ENCODE measurements at regions not wholly inside any gene's neighbourhood (a gene's known extent, or its start where the extent isn't known, plus 50 kb on each side); places are given as distances from the start of the nearest gene placed in this dataset.
"Not testable (repeated sequence)": the region's sequence is repeated elsewhere in the genome, so short reads cannot be mapped to it uniquely, and the experiment has no call there.

DNA sequence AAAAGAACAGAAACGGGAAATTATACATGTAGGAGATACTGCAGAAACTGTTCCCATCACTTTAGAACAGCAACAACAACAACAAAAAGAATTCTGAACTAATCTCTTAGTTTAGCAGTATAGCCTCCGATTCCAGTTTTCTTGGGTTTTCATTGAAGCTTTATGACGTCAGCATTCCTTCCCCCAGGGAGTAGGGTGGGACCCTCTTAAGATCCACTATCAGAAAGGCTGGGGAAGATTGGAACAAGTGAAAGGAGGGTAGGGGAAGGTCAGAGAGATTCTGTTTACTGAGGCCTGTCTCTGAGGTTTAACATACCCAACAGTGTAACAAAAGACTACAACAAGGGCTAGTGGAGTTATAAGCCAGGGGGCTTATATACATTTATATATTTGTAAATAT is 121.4 kb upstream of the OLFM3 start:
- DNase-seq (no peak), ATAC-seq (no peak)
- no peak overlapping the region for H3K4me3 Mint-ChIP-seq
- no peaks in the 10 kb centered on the region for H3K4me1 Mint-ChIP-seq
- CTCF ChIA-PET: no interaction called here
- no peaks in the 10 kb centered on the region for H3K36me3 Mint-ChIP-seq
- H3K9me3 Mint-ChIP-seq (ENCODE audit: low read depth): peaks cover 3% of the 10 kb centered on the region
- H3K27me3 Mint-ChIP-seq: no peaks in the 10 kb centered on the region
- H3K27ac Mint-ChIP-seq: no peak overlapping the region

DNA sequence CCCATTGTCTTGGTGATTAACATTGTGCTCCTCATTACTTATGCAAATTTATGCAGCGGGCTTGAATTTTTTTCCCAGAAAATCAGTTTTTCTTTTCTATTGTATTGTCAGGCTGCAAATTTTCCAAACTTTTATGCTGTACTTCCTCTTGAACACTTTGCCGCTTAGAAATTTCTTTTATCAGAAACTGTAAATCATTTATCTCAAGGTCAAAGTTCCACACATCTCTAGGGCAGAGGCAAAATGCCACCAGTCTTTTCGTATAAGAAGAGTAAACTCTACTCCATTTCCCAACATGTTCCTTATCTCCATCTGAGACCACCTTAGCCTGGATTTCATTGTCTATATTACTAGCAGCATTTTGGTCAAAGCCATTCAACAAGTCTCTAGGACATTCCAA is 113.9 kb upstream of the OLFM3 start:
- Mint-ChIP-seq H3K27ac (no peak overlapping the region), H3K27me3 (no peaks in the 10 kb centered on the region), H3K36me3 (no peaks in the 10 kb centered on the region), H3K4me1 (no peaks in the 10 kb centered on the region), H3K9me3 (ENCODE audit: low read depth) (peaks cover 4% of the 10 kb centered on the region), H3K4me3 (no peak overlapping the region)
- ATAC-seq: no peak
- CTCF ChIA-PET: no interaction called here
- no peak for DNase-seq

DNA sequence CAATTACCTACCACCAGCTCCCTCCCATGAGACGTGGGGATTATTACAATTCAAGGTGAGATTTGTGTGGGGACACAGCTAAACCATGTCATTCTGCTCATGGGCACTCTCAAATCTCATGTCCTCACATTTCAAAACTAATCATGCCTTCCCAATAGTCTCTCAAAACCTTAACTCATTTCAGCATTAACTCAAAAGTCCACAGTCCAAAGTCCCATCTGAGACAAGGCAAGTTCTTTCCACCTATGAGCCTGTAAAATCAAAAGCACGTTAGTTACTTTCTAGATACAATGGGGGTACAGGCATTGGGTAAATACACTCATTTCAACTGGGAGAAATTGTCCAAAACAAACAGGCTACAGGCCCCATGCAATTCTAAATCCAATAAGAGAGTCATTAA is 112.8 kb upstream of the OLFM3 start:
- CTCF ChIA-PET; H3K36me3 Mint-ChIP-seq; DNase-seq; H3K27me3 Mint-ChIP-seq; H3K4me1 Mint-ChIP-seq; ATAC-seq; H3K9me3 Mint-ChIP-seq (ENCODE audit: low read depth); H3K4me3 Mint-ChIP-seq; H3K27ac Mint-ChIP-seq: not testable (repeated sequence)

DNA sequence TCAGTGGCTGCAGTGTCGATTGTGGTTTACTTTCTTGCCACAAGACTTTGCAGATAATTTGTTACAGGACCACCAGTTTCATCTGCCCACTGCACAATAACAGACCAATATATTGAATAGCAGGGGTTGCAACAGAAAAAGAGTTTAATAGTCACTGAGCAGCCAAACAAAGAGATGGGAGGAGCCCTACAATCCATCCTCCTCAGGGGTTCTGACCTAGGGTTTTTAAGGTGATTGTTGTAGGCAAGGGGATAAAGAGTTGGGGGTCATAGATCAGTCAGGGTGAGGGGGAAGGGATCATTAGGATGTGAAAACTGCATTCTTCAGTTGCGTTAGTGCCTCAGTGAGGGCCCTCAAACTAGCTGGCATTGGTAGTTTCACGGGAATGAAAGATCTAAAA is 110.7 kb upstream of the OLFM3 start:
- CTCF ChIA-PET: no interaction called here
- H3K27ac Mint-ChIP-seq: no peak overlapping the region

DNA sequence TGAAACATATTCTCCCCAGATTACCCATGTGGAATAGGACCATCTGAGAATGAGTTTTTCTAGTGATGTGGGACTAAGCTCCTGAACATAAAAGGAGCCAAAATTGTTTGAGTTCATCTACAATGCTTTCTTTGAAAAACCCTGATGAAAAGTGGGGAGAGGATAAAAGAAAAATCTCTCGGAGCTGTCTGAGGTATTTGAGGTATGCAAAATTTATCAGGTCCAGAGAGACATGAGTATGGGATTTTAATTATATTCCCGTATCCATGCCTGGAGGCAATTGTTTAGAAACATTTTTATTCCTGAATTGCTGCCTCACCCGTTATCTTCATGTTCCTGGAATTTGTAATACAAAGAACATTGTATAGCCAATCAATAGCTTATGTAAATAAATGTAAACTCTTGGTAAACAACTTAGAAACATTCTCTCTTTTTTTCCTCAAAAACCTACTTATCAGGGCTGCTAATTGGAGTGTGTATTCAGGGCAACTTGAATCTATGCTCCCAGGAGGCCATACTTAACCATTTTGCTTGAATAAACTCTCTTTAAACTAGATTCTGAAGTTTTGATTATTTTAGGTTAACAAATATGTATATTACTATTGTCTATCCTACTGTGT is 109.3 kb upstream of the OLFM3 start:
- CTCF ChIA-PET: no interaction called here
- H3K27me3 Mint-ChIP-seq: no peaks in the 10 kb centered on the region
- ATAC-seq: no peak

More for the DNA sequence above, 110.7 kb upstream of the OLFM3 start:
- H3K4me3 Mint-ChIP-seq: no peak overlapping the region
- peaks cover 2% of the 10 kb centered on the region for H3K9me3 Mint-ChIP-seq (ENCODE audit: low read depth)
- ATAC-seq (no peak), DNase-seq (no peak)
- no peaks in the 10 kb centered on the region for H3K4me1 Mint-ChIP-seq
- no peaks in the 10 kb centered on the region for H3K36me3 Mint-ChIP-seq
- no peaks in the 10 kb centered on the region for H3K27me3 Mint-ChIP-seq

DNA sequence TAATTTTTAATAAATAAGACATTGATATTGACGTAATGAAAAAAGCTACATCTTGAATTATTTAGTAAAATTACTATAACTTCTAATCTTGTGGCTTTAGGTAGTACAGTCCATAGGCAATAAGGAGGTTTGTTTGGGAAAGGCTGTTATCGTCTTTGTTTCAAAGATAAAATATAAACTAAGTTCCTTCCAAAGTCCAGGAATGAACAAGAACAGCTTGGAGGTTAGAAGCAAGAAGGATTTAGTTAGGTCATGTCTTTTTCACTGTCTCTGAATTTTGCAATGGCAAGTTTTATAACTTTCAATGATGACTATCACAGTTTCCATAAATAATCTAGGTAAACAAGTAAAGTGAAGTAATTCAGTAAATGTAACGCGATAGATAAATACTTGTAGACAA is 106.9 kb upstream of the OLFM3 start:
- no peak for ATAC-seq
- Mint-ChIP-seq H3K27me3 (no peaks in the 10 kb centered on the region), H3K4me1 (no peaks in the 10 kb centered on the region), H3K9me3 (ENCODE audit: low read depth) (peaks cover 2% of the 10 kb centered on the region), H3K27ac (no peak overlapping the region), H3K4me3 (no peak overlapping the region), H3K36me3 (no peaks in the 10 kb centered on the region)
- no peak for DNase-seq
- CTCF ChIA-PET: interaction anchor here (0.8 kb wide), 1 partner anchor 9 kb away, joined by 3 read pairs; no protein-coding TSS in a partner anchor

More for the DNA sequence above, 109.3 kb upstream of the OLFM3 start:
- H3K4me3 Mint-ChIP-seq: no peak overlapping the region
- no peaks in the 10 kb centered on the region for H3K36me3 Mint-ChIP-seq
- H3K27ac Mint-ChIP-seq: no peak overlapping the region
- no peak for DNase-seq
- H3K4me1 Mint-ChIP-seq: no peaks in the 10 kb centered on the region
- H3K9me3 Mint-ChIP-seq (ENCODE audit: low read depth): peaks cover 2% of the 10 kb centered on the region

DNA sequence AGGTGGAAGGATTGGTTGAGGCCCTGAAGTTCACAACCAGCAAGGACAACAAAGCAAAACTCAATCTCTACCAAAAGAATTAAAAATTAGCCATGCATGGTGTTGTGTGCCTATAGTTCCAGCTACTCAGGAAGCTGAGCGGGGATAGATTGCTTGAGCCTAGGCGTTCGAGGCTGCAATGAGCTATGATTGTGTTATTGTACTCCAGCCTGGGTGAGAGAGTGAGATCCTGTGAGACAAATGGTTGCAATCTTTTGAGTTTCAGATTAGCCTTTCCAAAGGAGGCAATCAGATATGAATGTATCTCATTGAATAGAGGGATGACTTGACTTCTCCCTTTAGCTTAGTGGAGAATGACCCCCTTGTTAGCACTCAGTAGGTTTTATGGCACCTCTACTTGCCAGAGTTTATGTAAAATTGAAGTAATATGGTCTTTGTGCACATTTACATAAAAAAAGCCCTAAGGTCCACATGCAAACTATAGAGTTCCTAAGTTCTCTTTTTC is 105.6 kb upstream of the OLFM3 start:
- no peaks in the 10 kb centered on the region for H3K4me1 Mint-ChIP-seq
- H3K36me3 Mint-ChIP-seq: no peaks in the 10 kb centered on the region
- no peaks in the 10 kb centered on the region for H3K9me3 Mint-ChIP-seq (ENCODE audit: low read depth)
- no peak overlapping the region for H3K27ac Mint-ChIP-seq
- DNase-seq (no peak), ATAC-seq (no peak)
- no peaks in the 10 kb centered on the region for H3K27me3 Mint-ChIP-seq
- no peak overlapping the region for H3K4me3 Mint-ChIP-seq
- CTCF ChIA-PET: no interaction called here

DNA sequence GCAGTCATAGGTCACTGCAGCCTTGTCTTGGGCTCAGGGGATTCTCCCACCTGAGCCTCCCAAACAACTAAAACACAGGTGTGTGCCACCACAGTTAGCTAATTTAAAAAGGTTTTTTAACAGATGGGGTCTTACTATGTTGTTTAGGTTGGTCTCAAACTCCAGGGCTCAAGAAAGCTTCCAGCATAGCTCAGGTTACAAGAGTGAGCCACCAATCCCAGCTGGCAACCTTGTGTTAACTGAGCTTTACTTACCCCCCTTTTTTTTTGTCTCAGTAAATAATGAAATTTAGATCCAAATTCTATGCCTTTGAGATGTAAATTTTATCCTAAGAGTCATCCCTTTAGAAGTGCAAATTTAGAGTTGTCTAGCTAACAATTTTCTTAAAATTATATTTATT is 103.9 kb upstream of the OLFM3 start:
- H3K4me3 Mint-ChIP-seq: no peak overlapping the region
- no peak for ATAC-seq
- H3K27me3 Mint-ChIP-seq: no peaks in the 10 kb centered on the region

DNA sequence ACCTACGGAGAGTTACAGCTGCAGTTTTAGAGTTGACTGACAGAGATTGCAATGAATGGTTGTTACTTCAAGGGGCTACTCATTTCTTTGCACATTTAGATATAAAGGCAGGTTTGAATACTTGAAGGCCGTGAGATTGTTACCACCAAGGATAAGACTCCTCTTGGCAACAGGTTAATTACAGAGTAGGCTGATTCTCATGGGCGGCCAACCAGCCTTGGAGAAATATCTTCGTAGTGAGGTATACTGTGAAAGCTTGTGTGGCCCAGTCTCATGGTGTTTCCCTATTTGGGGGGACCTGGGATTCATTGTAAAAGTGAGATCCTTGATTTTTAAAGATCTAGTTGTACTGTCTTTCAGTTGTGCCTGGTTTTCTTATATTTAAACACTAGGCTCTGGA is 103.2 kb upstream of the OLFM3 start:
- H3K4me3 Mint-ChIP-seq: no peak overlapping the region
- no peaks in the 10 kb centered on the region for H3K27me3 Mint-ChIP-seq
- no peak overlapping the region for H3K27ac Mint-ChIP-seq
- no peaks in the 10 kb centered on the region for H3K9me3 Mint-ChIP-seq (ENCODE audit: low read depth)
- CTCF ChIA-PET: no interaction called here
- ATAC-seq (no peak), DNase-seq (no peak)
- H3K4me1 Mint-ChIP-seq: no peaks in the 10 kb centered on the region
- H3K36me3 Mint-ChIP-seq: no peaks in the 10 kb centered on the region

More for the DNA sequence above, 103.9 kb upstream of the OLFM3 start:
- Mint-ChIP-seq H3K4me1 (no peaks in the 10 kb centered on the region), H3K9me3 (ENCODE audit: low read depth) (no peaks in the 10 kb centered on the region), H3K27ac (no peak overlapping the region), H3K36me3 (no peaks in the 10 kb centered on the region)
- CTCF ChIA-PET: no interaction called here
- no peak for DNase-seq

DNA sequence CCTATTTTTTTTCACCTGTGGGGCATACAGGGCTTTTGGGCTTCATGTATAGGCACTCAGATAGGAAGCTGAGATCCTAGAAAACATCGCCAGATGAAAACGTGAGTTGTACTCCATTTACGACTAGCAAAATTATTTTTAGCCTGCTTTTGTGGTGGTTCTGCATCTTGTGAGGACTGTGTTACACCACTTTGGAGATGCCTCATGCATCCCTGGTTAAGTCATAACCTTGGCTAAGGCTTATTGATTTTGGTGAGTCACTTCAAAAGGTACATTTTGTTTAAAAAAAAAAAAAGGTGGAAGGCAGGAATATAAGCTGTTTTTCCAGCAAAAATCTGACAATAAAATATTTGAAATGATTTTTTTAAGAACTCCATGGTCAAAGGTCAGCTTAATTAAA is 101.8 kb upstream of the OLFM3 start:
- Mint-ChIP-seq H3K4me3 (no peak overlapping the region), H3K36me3 (no peaks in the 10 kb centered on the region), H3K9me3 (ENCODE audit: low read depth) (no peaks in the 10 kb centered on the region), H3K4me1 (no peaks in the 10 kb centered on the region), H3K27ac (no peak overlapping the region), H3K27me3 (no peaks in the 10 kb centered on the region)
- CTCF ChIA-PET: no interaction called here
- no peak for ATAC-seq
- DNase-seq: no peak

DNA sequence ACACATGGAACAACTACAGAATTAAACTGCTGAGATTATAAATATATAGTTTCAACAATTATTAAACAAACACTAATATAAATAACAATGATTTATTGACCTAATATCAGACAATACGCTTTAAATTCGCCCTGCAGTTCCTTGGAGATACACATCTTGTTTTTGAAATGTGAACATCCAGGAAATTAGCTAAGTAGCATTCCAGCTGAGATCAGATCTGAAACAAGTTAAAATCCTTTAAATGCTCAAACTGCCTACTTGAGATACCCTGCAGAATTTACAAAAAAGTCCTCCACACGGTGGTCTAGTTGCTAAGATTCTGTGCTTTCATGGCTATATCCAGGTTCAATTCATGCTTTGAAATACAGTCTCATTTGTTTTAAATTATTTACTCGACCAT is 101.4 kb upstream of the OLFM3 start:
- H3K4me3 Mint-ChIP-seq: no peak overlapping the region
- H3K36me3 Mint-ChIP-seq: no peaks in the 10 kb centered on the region
- no peak for ATAC-seq
- no peaks in the 10 kb centered on the region for H3K27me3 Mint-ChIP-seq
- H3K9me3 Mint-ChIP-seq (ENCODE audit: low read depth): no peaks in the 10 kb centered on the region
- DNase-seq: no peak
- CTCF ChIA-PET: no interaction called here
- H3K4me1 Mint-ChIP-seq: no peaks in the 10 kb centered on the region
- H3K27ac Mint-ChIP-seq: no peak overlapping the region

DNA sequence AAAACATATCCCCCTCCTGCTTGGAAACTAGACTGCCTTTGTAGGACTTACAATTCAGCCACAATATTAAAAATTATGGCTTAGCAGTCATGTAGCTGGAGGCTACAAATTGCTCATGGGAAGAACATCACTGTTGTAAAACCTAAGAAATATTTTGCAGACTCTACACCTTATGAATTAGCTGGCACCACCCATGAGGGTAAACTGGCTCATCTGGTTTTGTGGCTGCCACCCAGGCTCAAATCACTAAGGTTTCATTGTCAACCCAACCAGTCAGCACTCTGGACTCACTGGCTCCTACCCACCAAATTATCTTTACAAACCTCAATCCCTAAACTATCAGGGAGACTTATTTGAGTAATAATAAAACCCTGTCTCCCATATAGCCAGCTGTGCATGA is 100.7 kb upstream of the OLFM3 start:
- CTCF ChIA-PET: no interaction called here

DNA sequence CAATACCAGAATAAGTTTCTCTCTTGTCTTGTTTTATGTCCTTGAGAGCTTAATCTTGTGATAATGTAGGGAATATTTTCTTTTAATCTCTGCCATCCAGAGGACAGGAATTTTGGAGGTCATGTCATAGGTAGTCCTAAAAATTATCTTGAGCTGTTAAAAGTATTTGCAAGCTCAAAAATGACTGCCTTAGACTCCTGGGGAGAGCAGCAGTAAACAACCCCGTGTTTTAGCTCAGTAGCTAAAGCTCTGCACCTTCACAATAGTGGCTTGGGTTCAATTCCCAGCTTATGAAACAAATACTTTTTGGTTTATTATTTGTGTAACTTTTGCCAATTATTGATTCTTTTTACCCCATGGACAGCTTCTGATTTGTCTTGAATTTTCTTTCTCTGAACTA is 99.4 kb upstream of the OLFM3 start:
- H3K36me3 Mint-ChIP-seq: no peaks in the 10 kb centered on the region
- H3K4me3 Mint-ChIP-seq: no peak overlapping the region
- DNase-seq: no peak
- no peaks in the 10 kb centered on the region for H3K9me3 Mint-ChIP-seq (ENCODE audit: low read depth)
- H3K27me3 Mint-ChIP-seq: no peaks in the 10 kb centered on the region
- H3K27ac Mint-ChIP-seq: no peak overlapping the region
- no peaks in the 10 kb centered on the region for H3K4me1 Mint-ChIP-seq
- CTCF ChIA-PET: no interaction called here
- no peak for ATAC-seq

More for the DNA sequence above, 100.7 kb upstream of the OLFM3 start:
- H3K9me3 Mint-ChIP-seq (ENCODE audit: low read depth): no peaks in the 10 kb centered on the region
- ATAC-seq: no peak
- H3K36me3 Mint-ChIP-seq: no peaks in the 10 kb centered on the region
- no peaks in the 10 kb centered on the region for H3K27me3 Mint-ChIP-seq
- no peak overlapping the region for H3K4me3 Mint-ChIP-seq
- no peak overlapping the region for H3K27ac Mint-ChIP-seq
- no peak for DNase-seq
- H3K4me1 Mint-ChIP-seq: no peaks in the 10 kb centered on the region

DNA sequence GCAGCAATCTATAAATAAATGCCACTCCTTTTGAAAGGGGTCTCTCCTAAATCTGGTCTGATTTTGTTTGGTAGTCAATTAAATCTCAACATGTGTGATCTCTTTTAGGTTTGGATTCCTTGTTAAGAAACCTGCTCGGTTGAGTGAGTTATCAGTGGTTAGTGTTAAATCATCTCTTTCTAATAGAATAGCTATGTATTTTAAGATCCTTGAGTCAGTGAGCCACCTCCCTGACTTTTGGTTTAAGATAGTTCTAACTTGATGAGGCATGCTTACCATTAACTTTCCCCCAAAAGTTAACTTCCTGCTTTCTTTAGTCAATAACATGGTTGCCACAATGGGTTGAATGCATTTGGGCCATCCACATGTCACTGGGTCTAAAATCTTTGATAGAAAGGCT is 93.1 kb upstream of the OLFM3 start:
- DNase-seq: no peak
- Mint-ChIP-seq H3K4me1 (no peaks in the 10 kb centered on the region), H3K36me3 (no peaks in the 10 kb centered on the region), H3K27ac (no peak overlapping the region), H3K27me3 (no peaks in the 10 kb centered on the region), H3K9me3 (ENCODE audit: low read depth) (peaks cover 5% of the 10 kb centered on the region), H3K4me3 (no peak overlapping the region)
- CTCF ChIA-PET: no interaction called here
- ATAC-seq: no peak

DNA sequence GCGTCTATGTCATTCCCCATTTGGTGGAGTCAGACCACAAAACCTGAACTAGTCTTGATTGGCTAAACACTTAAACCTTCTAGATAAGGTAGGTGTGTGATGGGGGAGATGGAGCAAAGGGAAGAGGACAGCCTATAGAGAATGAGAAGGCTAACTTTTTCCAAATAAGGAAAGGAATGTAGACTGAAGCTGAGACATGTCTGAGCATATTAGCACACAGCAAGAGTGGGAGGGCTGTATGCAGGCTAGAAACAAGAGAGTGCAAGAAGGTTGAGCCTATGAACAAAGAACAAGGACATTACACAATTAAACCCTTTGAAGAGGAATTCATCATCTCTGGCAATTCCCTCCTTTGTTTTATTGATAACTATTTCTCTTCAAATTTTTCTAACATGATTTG is 89.2 kb upstream of the OLFM3 start:
- Mint-ChIP-seq H3K27ac (no peak overlapping the region), H3K4me1 (no peaks in the 10 kb centered on the region), H3K27me3 (no peaks in the 10 kb centered on the region), H3K36me3 (no peaks in the 10 kb centered on the region), H3K9me3 (ENCODE audit: low read depth) (peaks cover 8% of the 10 kb centered on the region), H3K4me3 (no peak overlapping the region)
- CTCF ChIA-PET: no interaction called here
- no peak for ATAC-seq
- DNase-seq: no peak

Measured in activated CD8-positive, alpha-beta memory T cell treated with anti-CD3 and anti-CD28 coated beads, Interleukin-2, amount 10 ng/mL, durations not matched to agents 7 days and 5 days (primary cell).